ENCODE measurements at regions not wholly inside any gene's neighbourhood (a gene's known extent, or its start where the extent isn't known, plus 50 kb on each side); places are given as distances from the start of the nearest gene placed in this dataset.
"Not testable (repeated sequence)": the region's sequence is repeated elsewhere in the genome, so short reads cannot be mapped to it uniquely, and the experiment has no call there.

GRCh38 chr2:142617461-142617860 lies 260.0 kb upstream of the KYNU start:
- TF ChIP-seq POLR2AphosphoS5 (IDR thresholded peaks at IDR 0.05), result no peak
- no peak for TF ChIP-seq POLR2A (IDR thresholded peaks at IDR 0.05)
- TF ChIP-seq CTCF (IDR thresholded peaks at IDR 0.05 in 8 of 11, conservative IDR thresholded peaks at IDR 0.05 in 3 of 11), result no peak
- H3K36me3 ChIP-seq, result no peaks in the 10 kb centered on the region
- H3K4me3 ChIP-seq, result no peak overlapping the region
- H3K9me3 ChIP-seq, result no peaks in the 10 kb centered on the region
- peaks cover 0 to 13% (median 0%) of the 10 kb centered on the region in 7 donors for H3K27me3 ChIP-seq (replicated peaks in 1 of 7)
- no peak for DNase-seq
- H3K27ac ChIP-seq, result no peak overlapping the region
- no peaks in the 10 kb centered on the region for H3K4me1 ChIP-seq
- 80 to 100% (median 85%) methylated on average over 1 of the region's 1 CpG for WGBS, 5 donors
- intact Hi-C loops (cut with DNase I; ENCODE audit: low total_unique reads), result no loop called here

DNA sequence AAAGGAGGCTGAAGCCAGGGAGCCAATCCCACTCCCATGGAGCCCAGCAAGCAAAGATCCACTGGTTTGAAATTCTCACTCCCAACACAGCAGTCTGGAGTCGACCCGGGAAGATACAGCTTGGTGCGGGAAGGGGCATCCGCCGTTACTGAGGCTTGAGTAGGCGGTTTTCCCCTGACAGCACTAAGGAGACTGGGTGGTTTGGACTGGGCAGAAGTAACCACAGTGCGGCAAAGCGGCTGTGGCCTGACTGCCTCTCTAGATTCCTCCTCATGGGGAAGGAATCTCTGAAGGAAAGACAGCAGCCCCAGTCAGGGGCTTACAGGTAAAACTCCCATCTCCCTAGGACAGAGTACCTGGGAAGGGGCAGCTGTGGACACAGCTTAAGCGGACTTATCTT lies 261.6 kb upstream of the KYNU start:
- Histone ChIP-seq H3K27ac (no peak overlapping the region), H3K9me3 (no peaks in the 10 kb centered on the region), H3K4me3 (no peak overlapping the region), H3K4me1 (no peaks in the 10 kb centered on the region), H3K36me3 (no peaks in the 10 kb centered on the region), H3K27me3 (replicated peaks in 1 of 7) (peaks cover 0 to 13% (median 0%) of the 10 kb centered on the region in 7 donors)
- 89 to 95% (median 92%) methylated on average over 9 of the region's 9 CpGs for WGBS, 5 donors
- intact Hi-C loops (cut with DNase I; ENCODE audit: low total_unique reads), result no loop called here
- TF ChIP-seq POLR2A (IDR thresholded peaks at IDR 0.05) (no peak), POLR2AphosphoS5 (IDR thresholded peaks at IDR 0.05) (no peak), CTCF (IDR thresholded peaks at IDR 0.05 in 8 of 11, conservative IDR thresholded peaks at IDR 0.05 in 3 of 11) (no peak)
- DNase-seq, result no peak

DNA sequence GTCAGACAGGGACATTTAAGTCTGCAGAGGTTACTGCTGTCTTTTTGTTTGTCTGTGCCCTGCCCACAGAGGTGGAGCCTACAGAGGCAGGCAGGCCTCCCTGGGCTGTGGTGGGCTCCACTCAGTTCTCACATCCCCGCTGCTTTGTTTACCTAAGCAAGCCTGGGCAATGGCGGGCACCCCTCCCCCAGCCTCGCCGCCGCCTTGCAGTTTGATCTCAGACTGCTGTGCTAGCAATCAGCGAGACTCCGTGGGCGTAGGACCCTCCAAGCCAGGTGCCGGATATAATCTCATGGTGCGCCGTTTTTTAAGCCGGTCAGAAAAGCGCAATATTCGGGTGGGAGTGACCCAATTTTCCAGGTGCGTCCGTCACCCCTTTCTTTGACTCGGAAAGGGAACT lies 264.3 kb upstream of the KYNU start:
- H3K27ac ChIP-seq; DNase-seq; H3K36me3 ChIP-seq; intact Hi-C loops (cut with DNase I; ENCODE audit: low total_unique reads); H3K9me3 ChIP-seq; H3K4me1 ChIP-seq; H3K4me3 ChIP-seq: not testable (repeated sequence)
- 90 to 94% (median 93%) methylated on average over 15 to 17 of the region's 17 CpGs for WGBS, 5 donors
- peaks cover 0 to 13% (median 0%) of the 10 kb centered on the region in 7 donors for H3K27me3 ChIP-seq (replicated peaks in 1 of 7)

DNA sequence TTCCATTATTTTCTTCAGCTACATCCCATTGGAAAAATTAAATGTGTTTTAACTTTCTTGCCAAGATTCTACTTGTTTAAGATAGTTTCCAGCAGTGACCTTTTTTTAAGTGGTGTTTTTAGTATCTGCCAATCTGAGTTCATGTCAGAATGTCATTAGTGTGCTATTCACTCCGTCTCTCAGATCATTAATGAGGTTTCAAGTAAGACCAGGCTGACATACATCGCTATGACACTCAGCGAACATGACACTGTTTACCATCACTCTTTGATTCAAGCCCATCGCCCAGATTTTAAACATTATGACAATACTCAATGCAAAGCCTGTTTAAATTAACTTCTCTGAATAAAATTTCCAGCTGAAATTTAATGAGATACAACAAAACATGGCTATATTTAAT lies 272.0 kb upstream of the KYNU start:
- no peaks in the 10 kb centered on the region for H3K4me1 ChIP-seq
- H3K4me3 ChIP-seq, result no peak overlapping the region
- no peak overlapping the region for H3K27ac ChIP-seq
- intact Hi-C loops (cut with DNase I; ENCODE audit: low total_unique reads), result no loop called here
- no peaks in the 10 kb centered on the region for H3K9me3 ChIP-seq
- H3K36me3 ChIP-seq, result no peaks in the 10 kb centered on the region
- WGBS, 5 donors, result 49 to 76% (median 68%) methylated on average over 4 of the region's 4 CpGs
- no peaks in the 10 kb centered on the region for H3K27me3 ChIP-seq (replicated peaks in 1 of 7)
- no peak for TF ChIP-seq CTCF (IDR thresholded peaks at IDR 0.05 in 8 of 11, conservative IDR thresholded peaks at IDR 0.05 in 3 of 11)
- TF ChIP-seq POLR2A (IDR thresholded peaks at IDR 0.05), result no peak
- no peak for TF ChIP-seq POLR2AphosphoS5 (IDR thresholded peaks at IDR 0.05)
- DNase-seq, result no peak

- Histone ChIP-seq H3K4me3 (no peak overlapping the region), H3K4me1 (no peaks in the 10 kb centered on the region), H3K9me3 (no peaks in the 10 kb centered on the region), H3K27ac (no peak overlapping the region), H3K27me3 (replicated peaks in 1 of 7) (no peaks in the 10 kb centered on the region), H3K36me3 (no peaks in the 10 kb centered on the region)
- 51 to 70% (median 64%) methylated on average over 1 of the region's 1 CpG for WGBS, 5 donors
- intact Hi-C loops (cut with DNase I; ENCODE audit: low total_unique reads), result no loop called here
- no peak for DNase-seq
- TF ChIP-seq CTCF (IDR thresholded peaks at IDR 0.05 in 8 of 11, conservative IDR thresholded peaks at IDR 0.05 in 3 of 11), result no peak
- TF ChIP-seq POLR2A (IDR thresholded peaks at IDR 0.05), result no peak
- TF ChIP-seq POLR2AphosphoS5 (IDR thresholded peaks at IDR 0.05), result no peak
Observed at GRCh38 chr2:142603759-142604158, 273.7 kb upstream of the KYNU start.
